AG10803 (cell line): ENCODE measurements at regions not wholly inside any gene's neighbourhood (a gene's known extent, or its start where the extent isn't known, plus 50 kb on each side); places are given as distances from the start of the nearest gene placed in this dataset.

ENCODE experiments used
- DNase-seq: peaks from one replicate; pipeline ENCODE4 v3.0.0; 2010; ENCODE audit warnings: low read depth
- H3K4me3 ChIP-seq: 2 replicates; pipeline ENCODE4 v1.5.1; 2011; ENCODE audit warnings: mild to moderate bottlenecking, low read length, control low read depth
- TF ChIP-seq, protein P1 (sequence below): conservative IDR thresholded peaks from 2 replicates; pipeline ENCODE4 v1.5.1; 2011; ENCODE audit warnings: mild to moderate bottlenecking, low read length, control low read depth, inconsistent platforms

DNA sequence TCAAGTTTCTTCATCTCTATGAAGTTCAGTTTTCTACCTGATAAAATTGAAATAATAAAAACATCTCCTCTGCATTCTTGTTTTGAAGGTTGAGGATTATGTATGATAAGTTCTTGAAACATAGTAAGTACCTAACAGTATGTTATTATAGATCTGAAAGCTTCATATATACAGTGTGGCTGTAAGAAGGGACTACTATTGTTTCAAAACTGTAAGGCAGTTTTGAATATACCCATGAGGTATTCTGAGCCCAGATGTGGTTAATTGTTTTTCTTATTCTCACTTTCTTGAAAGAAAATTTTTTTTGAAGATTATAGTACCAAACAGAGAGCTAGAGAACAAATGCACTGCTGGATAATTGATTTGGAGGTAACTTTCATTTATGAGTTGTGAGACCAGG, 383.2 kb downstream of the CHSY3 start:
- TF ChIP-seq, protein P1, sequence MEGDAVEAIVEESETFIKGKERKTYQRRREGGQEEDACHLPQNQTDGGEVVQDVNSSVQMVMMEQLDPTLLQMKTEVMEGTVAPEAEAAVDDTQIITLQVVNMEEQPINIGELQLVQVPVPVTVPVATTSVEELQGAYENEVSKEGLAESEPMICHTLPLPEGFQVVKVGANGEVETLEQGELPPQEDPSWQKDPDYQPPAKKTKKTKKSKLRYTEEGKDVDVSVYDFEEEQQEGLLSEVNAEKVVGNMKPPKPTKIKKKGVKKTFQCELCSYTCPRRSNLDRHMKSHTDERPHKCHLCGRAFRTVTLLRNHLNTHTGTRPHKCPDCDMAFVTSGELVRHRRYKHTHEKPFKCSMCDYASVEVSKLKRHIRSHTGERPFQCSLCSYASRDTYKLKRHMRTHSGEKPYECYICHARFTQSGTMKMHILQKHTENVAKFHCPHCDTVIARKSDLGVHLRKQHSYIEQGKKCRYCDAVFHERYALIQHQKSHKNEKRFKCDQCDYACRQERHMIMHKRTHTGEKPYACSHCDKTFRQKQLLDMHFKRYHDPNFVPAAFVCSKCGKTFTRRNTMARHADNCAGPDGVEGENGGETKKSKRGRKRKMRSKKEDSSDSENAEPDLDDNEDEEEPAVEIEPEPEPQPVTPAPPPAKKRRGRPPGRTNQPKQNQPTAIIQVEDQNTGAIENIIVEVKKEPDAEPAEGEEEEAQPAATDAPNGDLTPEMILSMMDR: no peak
- no peak for DNase-seq
- H3K4me3 ChIP-seq: no peak overlapping the region

DNA sequence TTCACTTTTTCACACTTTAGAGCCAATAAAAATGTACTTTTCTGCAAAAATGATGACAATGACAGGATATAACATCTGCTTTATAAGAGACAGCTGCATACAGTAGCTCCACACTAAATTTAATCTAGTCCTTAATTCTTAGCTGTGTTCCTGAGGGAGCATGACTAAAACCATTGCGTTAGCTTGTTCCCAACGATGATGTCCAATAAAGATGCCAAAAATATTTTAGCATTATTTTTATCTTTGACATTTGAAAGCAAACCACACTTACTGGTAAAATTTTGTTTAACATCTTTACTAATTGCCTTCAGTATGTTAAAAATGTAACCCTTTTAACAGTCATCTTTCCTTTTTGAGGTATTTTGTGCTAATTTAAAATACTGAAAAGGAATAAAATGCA, 382.7 kb downstream of the CHSY3 start:
- TF ChIP-seq, protein P1: no peak
- no peak overlapping the region for H3K4me3 ChIP-seq
- peak; percentile 27 for DNase-seq

DNA sequence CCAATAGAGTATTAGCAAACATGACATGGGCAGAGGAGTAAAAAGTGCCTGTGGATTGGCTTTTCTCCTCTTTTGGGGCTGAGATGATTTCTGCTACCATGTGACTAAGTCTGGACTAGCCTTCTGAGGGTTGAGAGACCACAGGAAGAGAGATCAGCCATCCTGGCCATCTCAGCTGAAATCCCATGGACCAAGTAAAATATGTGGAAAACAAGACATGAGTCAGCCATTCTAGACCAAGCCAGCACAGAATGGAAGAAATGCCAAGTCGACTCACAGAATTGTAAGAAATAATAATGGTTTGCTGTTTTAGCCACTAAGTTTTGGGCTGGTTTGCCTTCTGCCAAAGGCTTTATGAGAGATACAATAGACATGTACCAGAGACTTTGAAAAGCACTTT, 377.8 kb downstream of the CHSY3 start:
- TF ChIP-seq, protein P1: no peak
- H3K4me3 ChIP-seq: no peak overlapping the region
- peak; percentile 54 for DNase-seq

DNA sequence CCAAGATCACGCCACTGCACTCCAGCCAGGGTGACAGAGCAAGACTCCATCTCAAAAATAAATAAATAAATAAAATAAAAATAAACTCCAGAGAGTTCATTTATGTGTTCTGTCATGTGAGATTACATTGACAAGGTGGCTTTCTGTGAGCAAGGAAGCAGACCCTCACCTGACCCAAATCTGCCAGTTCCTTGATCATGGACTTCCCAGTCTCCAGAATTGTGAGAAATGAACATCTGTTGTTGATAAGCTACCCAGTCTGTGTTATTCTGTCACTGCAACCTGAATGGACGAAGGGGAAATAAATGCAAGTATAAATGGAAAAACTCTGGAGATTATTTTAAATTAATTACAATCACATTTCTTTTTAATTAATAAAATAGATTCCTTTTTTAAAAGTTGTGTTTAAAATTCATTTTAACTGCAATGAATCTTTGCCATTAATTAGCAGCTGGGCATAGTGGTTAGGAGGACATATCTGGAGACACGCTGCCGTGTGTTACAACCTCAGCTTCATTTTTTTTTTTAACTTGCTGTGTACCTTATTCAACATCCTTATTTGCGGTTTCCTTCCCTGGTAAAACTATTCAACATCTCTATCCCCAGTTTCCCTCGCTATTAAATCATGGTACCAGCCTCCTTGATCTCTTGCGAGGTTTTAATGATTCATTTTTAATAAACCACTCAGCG, 376.4 kb downstream of the CHSY3 start:
- H3K4me3 ChIP-seq: no peak overlapping the region
- TF ChIP-seq, protein P1: no peak
- DNase-seq: no peak

DNA sequence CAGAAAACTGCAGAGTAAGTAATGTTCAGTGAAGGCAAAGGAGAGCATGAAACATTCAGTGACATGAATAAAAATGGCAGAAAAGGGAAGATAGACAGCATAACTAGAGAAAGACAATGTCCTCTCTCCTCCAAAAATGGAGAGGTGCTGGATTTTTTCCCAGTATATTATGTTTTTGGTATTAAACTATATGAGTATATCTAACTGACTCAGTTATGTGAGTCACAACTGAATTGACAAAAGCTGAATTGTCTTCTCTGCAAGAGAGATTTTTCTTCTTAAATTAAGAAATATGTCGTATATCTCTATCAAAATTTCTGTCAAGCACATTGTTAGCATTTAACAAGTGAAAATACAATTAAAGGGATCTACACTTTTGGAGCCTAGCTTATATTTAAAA, 375.1 kb downstream of the CHSY3 start:
- DNase-seq: no peak
- H3K4me3 ChIP-seq: no peak overlapping the region
- TF ChIP-seq, protein P1: no peak

DNA sequence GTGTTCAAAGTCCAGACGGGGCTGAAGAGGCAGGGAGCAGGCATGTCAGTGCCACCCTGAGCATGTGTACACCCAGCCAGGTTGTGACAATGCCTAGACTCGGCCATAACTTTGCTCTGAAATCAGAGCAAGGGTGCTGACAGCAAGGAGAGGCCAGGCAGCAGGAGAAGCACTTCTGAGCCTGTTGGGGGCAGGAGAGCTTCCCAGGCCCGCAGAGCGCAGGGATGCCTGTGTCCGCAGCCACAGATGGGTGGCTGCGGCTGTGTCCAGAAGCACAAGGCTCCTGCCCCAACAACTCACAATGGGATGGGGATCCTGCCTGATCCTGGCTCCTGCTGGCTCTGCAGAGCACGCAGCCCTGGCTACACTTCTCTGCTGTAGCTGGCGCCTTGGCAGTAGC, 373.9 kb downstream of the CHSY3 start:
- TF ChIP-seq, protein P1: no peak
- no peak overlapping the region for H3K4me3 ChIP-seq
- DNase-seq: no peak

DNA sequence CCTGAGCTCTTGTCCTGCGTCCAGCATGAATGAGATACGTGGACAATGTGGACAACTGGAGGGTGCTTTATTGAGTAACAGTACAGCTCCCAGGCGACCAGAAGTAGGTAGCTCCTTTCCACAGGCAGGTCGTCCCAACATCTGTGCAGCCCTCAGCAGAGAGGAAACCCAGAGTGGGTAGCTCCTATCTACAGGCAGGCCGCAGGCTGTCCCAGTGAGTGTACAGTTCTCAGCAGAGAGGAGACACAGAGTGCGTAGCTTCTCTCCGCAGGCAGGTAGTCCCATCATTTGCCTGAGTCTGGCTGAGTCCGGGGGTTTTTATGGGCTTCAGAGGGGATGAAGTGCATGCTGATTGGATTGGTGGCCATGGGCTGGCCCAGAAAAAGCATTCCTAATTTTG, 373.3 kb downstream of the CHSY3 start:
- TF ChIP-seq, protein P1: no peak
- no peak for DNase-seq
- H3K4me3 ChIP-seq: no peak overlapping the region
